ENCODE measurements at regions not wholly inside any gene's neighbourhood (a gene's known extent, or its start where the extent isn't known, plus 50 kb on each side); places are given as distances from the start of the nearest gene placed in this dataset.

DNA sequence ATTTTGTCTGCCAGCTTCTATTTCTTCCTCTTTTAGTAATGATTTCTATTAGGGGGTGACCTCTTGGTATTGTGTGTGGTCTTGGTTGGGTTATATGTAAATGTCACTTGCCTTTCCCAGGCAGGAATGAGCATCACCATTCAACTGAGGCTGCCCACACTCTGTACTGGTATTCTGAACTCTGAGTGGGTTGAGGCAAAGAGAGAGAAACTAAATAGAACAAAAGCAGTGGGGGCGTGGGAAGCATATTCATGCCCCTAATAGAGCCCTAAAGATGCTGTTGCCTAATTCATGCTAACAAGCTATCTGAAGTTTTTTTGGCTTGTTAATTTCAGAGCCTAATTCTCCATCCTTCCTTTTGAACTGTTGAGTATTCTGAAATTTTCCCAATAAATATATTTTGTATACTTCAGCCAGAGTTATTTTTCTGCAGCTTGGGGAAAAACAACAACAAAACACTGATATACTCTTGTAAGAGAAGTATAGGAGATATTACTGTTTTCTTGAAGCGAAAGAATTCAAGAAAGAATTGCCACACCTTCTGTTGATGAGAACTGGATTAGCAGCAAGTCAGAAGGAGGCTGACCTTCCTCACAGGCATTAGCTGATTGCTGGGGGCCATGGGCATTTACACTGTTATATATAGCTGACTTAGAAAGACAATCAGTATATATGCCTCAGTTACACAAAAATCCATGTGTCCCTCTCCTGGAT is 315.8 kb upstream of the KLF12 start:
- Histone ChIP-seq H3K27ac (no peak overlapping the region), H3K4me3 (no peak overlapping the region), H3K9me3 (no peaks in the 10 kb centered on the region), H3K4me1 (no peaks in the 10 kb centered on the region), H3K27me3 (no peaks in the 10 kb centered on the region), H3K36me3 (no peaks in the 10 kb centered on the region)
- no peak for DNase-seq (ENCODE audit: low spot score)
- TF ChIP-seq, protein P1, sequence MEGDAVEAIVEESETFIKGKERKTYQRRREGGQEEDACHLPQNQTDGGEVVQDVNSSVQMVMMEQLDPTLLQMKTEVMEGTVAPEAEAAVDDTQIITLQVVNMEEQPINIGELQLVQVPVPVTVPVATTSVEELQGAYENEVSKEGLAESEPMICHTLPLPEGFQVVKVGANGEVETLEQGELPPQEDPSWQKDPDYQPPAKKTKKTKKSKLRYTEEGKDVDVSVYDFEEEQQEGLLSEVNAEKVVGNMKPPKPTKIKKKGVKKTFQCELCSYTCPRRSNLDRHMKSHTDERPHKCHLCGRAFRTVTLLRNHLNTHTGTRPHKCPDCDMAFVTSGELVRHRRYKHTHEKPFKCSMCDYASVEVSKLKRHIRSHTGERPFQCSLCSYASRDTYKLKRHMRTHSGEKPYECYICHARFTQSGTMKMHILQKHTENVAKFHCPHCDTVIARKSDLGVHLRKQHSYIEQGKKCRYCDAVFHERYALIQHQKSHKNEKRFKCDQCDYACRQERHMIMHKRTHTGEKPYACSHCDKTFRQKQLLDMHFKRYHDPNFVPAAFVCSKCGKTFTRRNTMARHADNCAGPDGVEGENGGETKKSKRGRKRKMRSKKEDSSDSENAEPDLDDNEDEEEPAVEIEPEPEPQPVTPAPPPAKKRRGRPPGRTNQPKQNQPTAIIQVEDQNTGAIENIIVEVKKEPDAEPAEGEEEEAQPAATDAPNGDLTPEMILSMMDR (IDR thresholded peaks at IDR 0.05): no peak

DNA sequence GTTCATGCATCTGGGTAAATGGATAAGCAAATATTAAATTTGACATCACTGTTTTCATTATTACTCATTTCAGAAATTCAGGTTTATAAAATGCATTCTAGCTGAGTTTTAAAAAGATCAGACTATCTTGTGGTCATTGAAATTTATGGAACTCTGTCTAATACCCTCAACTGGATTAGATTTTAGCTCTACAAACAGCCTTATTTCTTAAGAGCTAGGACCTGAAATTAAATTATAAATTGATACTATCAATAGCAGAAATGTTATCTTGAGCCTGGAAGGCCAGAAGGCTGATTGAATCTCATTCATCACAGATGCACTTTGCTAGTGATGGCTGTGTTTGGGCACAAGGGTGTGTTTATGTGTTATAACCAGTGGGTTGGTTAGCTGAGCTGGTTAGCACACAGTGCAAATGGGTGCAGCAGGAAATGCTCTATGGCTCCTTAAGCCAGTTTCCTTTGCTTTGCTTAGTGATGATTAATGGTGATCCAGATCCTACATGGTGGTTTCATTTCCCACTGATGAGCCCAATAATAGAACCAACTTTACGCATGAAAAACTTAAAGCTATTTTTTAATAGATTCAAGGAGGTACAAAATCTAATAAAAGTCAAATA is 310.8 kb upstream of the KLF12 start:
- Histone ChIP-seq H3K36me3 (no peaks in the 10 kb centered on the region), H3K27me3 (no peaks in the 10 kb centered on the region), H3K9me3 (peaks cover 0 to 11% of the 10 kb centered on the region in 2 donors), H3K4me3 (no peak overlapping the region), H3K27ac (no peak overlapping the region), H3K4me1 (no peaks in the 10 kb centered on the region)
- DNase-seq (ENCODE audit: low spot score): no peak
- TF ChIP-seq, protein P1 (IDR thresholded peaks at IDR 0.05): no peak

DNA sequence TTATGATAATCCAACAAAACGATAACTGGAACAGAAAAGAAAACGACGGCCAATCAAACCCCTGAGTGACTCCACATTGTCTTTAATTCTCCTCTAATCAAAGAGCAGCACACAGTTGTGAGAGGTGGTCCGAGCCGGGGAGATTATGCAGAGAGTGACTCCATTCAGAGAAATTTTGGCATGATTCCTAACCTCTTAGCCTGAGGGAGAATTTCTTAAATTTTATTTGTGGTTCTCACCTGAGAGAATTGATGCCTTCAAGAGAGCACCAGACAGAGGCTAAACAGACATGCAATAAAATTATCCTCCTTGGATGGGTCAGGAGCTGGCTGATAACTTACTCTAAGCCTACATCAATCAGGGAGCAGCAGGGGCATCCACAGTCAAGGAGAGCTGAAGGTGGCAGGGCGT is 310.0 kb upstream of the KLF12 start:
- no peak for DNase-seq (ENCODE audit: low spot score)
- Histone ChIP-seq H3K27me3 (no peaks in the 10 kb centered on the region), H3K27ac (no peak overlapping the region), H3K4me3 (no peak overlapping the region), H3K9me3 (peaks cover 0 to 11% of the 10 kb centered on the region in 2 donors), H3K36me3 (no peaks in the 10 kb centered on the region), H3K4me1 (no peaks in the 10 kb centered on the region)
- TF ChIP-seq, protein P1 (IDR thresholded peaks at IDR 0.05): no peak

DNA sequence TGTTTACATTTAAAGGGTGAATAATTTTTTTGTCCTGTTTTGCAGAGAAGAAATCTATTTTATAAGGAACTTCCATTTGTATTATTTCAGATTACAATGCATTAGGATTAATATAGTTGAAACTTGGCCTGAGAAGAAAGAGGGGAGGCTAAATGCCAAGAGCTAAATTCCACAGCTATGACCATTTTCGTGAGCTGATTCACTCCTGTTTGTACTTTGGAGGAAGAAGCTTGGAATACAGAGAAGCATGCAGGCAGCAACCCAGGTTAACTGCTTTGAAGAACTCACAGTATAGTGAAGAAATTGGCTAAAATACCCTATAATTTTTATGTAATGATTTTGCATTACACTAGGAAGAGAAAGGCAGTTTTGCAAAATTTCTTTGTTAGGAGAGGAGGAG is 309.4 kb upstream of the KLF12 start:
- TF ChIP-seq, protein P1 (IDR thresholded peaks at IDR 0.05): no peak

DNA sequence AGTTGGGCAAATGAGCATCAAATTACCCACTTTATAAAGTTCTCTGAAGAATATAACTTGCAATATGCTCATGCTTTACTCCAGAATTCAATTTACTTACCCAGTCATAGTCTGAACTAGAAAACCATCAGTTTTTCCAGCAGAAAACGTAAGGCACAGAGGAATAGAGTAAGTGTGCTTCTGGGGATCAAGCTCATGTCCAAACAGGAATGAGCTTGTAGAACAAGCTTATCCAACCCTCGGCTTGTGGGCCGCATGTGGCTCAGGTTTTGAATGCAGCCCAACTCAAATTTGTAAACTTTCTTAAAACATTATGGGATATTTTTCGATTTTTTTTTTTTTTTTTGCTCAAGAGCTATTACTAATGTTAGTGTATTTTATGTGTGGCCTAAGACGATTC is 308.5 kb upstream of the KLF12 start:
- Histone ChIP-seq H3K27ac (no peak overlapping the region), H3K9me3 (peaks cover 0 to 11% of the 10 kb centered on the region in 2 donors), H3K4me3 (no peak overlapping the region), H3K27me3 (no peaks in the 10 kb centered on the region), H3K36me3 (no peaks in the 10 kb centered on the region), H3K4me1 (no peaks in the 10 kb centered on the region)
- TF ChIP-seq, protein P1 (IDR thresholded peaks at IDR 0.05): no peak
- DNase-seq (ENCODE audit: low spot score): no peak

More for the DNA sequence above, 309.4 kb upstream of the KLF12 start:
- H3K9me3 ChIP-seq: peaks cover 0 to 11% of the 10 kb centered on the region in 2 donors
- H3K4me1 ChIP-seq: no peaks in the 10 kb centered on the region
- H3K27me3 ChIP-seq: no peaks in the 10 kb centered on the region
- H3K36me3 ChIP-seq: no peaks in the 10 kb centered on the region
- H3K27ac ChIP-seq: no peak overlapping the region
- no peak for DNase-seq (ENCODE audit: low spot score)
- no peak overlapping the region for H3K4me3 ChIP-seq
